Skin epidermis (tissue), 12 donors: ENCODE measurements at regions not wholly inside any gene's neighbourhood (a gene's known extent, or its start where the extent isn't known, plus 50 kb on each side); places are given as distances from the start of the nearest gene placed in this dataset.

Experiments used
- H3K27ac ChIP-seq, 21 experiments: fragments of 200-600 bp; sonication (generic) in 11 of 21; one replicate each; pipeline ENCODE4 v1.5.0; 2020; ENCODE audit warnings: mild to moderate bottlenecking in 3 of 21, inconsistent platforms in 2 of 21, moderate library complexity in 2 of 21
- H3K4me3 ChIP-seq, 7 experiments: fragments of 200-600 bp; sonication (generic) in 2 of 7; one replicate each; pipeline ENCODE4 v1.5.0; 2020; ENCODE audit warnings: inconsistent platforms in 2 of 7, mild to moderate bottlenecking in 2 of 7, moderate library complexity in 1 of 7

DNA sequence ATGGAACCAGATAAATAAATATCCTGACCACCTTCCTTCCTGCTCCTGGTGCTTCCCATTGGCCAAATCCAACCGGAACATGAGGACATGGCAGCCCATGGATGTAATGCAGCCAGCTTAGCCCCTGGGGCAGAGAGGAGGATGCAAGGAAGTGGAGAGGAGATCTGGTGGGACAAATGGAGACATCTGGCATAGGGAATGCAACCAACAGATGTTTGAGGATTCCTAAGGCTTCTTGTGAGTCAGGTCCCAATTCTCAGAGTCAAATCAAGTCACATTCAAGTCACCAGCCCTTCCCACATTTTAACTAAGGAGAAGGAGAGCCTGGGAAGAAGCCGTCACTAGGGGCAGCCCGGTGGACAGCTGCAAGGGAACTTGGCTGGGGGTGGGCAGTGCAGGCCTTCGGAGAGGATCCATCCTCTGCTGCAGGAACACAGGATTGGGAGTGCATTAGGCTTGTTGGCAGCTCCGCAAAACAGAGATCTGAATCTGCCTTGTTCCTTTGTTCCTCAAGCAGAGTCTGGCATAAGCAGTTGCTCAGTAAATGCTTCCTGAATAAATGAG lies 62.8 kb upstream of the HS3ST2 start:
- H3K27ac ChIP-seq, result no peak overlapping the region

DNA sequence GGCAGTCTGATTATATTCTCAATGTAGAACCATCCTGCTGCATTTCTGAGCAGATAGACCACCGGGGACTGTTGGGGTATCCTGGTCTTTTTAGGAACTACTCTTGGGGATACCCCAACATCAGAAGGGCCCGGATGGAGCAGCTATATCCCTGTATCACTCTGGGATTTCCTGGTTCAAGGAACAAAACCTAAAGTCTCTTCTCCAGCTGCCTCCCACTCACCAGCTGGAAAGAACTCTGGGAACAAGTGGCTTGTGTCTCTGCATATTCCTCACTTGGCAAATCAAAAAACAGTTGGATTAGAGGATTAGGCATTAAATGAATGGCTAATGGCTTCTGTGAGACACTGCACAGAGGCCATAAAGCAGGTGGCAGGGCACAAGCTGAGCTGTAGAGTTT lies 62.3 kb upstream of the HS3ST2 start:
- no peak overlapping the region for H3K4me3 ChIP-seq
- no peak overlapping the region for H3K27ac ChIP-seq

More for the DNA sequence above, 62.8 kb upstream of the HS3ST2 start:
- H3K4me3 ChIP-seq, result no peak overlapping the region

DNA sequence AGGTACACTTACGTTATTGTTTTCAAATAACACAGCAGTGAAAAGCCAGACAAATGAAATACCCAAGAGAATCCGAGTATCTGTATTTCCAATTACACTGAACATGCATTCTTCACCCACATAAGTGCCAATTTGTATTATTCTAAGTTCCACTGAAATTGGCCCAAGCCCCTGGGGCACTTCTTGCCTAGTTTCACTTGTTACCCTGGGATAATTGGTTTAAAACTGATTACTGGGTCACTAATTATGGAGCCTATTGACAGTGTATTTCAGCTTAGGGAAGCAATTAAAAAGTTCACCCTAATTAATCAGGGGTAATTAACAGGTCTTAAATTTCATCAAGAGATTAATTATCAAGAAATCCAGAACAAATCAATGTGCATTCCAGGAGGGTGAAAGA lies 60.5 kb upstream of the HS3ST2 start:
- H3K27ac ChIP-seq, result no peak overlapping the region
- no peak overlapping the region for H3K4me3 ChIP-seq

DNA sequence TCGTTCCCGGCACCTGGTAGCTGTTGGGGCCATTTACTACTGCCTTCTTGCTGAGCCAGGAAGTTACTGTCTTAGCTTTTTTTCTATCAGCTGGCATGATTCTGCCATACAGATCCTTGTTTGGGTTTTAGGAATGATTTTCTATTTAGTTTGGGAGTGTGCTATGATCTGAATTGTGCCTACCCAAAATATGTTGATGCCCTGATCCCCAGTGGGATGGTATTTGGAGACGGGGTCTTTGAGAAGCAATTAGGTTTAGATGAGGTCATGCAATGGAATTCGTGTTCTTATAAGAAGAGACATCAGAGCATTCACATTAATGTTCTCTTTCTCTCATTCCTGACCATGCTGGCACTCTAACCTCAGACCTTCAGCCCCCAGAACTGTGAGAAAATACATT lies 59.4 kb upstream of the HS3ST2 start:
- H3K27ac ChIP-seq, result no peak overlapping the region
- no peak overlapping the region for H3K4me3 ChIP-seq

DNA sequence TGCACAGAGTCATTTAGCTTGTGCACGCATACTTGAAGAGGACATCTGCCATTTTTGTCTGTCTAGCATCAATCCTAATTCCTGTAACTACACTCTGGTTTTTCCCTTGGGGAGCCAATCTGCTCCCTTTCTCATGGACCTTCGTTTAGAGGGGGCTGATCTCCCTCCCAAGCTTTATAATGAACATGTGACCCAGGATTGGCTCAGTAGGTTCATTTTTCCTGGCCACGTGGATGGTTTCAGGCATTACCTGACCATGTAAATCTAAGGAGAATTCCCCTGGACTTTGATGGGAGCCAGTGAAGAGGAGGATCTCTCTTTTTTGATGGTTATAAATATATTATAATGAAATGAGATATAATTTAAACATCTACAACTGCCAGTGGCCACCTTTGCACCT lies 56.8 kb upstream of the HS3ST2 start:
- Histone ChIP-seq H3K27ac (no peak overlapping the region), H3K4me3 (no peak overlapping the region)

DNA sequence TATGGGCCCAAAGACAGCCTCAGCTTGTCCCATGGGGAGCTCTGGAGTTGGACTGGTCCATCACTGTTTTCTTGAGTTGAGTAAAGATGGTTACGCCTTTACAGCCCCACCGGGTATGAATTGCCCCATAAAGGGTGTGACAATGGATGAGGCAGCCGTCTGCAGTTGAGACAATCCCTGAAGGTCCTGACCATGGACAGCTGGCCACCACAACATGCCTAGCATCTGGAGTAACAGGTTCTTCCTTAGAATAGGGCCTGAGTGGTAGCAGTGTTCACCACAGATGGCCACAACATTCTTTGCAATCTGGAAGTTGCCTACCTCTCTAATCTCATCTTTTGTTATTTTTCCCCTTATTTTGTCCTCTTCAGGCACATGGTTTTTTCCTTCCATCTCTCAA lies 51.5 kb upstream of the HS3ST2 start:
- no peak overlapping the region for H3K4me3 ChIP-seq
- H3K27ac ChIP-seq, result no peak overlapping the region

DNA sequence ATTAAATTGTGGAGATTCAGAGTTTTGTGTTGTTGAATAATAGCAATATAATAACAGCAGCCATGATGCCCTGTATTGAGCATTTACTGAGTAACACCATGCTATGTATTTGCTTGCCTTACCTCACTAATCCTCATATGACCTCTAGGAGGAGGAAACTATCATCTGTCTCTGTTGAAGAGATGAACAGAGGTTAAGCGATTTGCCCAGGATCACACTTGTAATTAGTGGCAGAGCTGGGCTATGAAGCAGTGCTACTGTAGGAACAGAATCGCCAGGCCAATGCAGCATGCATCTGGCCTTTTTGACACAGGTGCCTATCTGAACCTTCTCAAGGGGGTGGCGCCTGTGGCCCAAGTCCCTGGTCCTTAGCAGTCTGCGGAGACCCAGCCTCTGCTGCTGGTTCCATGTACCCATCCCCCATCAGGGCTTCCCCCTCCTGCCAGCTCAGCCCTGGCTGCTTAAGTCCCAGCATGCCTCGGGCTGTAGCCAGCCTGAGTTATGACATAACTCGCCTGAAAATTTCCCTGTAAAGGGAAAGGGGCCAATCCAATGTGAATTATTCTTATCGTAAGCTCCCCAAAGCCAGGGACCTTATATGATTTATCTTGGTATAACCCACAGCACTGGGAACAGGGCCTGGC lies 50.4 kb upstream of the HS3ST2 start:
- no peak overlapping the region for H3K27ac ChIP-seq
- H3K4me3 ChIP-seq, result no peak overlapping the region
